ENCODE measurements at regions not wholly inside any gene's neighbourhood (a gene's known extent, or its start where the extent isn't known, plus 50 kb on each side); places are given as distances from the start of the nearest gene placed in this dataset.

DNA sequence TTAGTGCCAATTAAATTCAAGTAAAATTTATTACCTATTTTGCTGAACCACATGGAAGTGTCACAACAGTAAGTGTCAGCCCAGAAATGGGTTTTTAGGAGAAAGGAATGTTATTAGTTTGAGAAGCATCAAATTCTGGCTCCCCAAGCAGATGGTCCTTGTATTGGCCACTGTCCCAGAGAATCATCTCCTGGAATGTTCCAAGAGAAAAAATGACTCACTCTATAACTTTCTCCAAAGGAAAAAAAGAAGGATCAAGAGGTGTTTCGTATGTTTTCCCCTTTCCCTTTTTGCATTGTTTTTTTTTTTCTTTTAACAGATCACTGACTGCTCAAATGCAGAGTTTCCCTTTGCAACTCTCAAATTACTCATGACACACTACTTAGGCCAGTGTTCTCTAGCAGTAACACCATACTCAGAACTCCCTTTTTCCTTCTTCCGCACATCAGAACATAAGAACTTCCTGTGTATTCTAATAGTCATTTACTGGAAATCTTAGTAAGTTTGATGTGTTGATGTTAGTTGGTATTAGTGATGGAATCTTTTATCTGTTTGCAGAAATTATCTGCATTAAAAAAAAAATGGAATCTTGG, 390.3 kb downstream of the GPD2 start:
- TF ChIP-seq, protein P1, sequence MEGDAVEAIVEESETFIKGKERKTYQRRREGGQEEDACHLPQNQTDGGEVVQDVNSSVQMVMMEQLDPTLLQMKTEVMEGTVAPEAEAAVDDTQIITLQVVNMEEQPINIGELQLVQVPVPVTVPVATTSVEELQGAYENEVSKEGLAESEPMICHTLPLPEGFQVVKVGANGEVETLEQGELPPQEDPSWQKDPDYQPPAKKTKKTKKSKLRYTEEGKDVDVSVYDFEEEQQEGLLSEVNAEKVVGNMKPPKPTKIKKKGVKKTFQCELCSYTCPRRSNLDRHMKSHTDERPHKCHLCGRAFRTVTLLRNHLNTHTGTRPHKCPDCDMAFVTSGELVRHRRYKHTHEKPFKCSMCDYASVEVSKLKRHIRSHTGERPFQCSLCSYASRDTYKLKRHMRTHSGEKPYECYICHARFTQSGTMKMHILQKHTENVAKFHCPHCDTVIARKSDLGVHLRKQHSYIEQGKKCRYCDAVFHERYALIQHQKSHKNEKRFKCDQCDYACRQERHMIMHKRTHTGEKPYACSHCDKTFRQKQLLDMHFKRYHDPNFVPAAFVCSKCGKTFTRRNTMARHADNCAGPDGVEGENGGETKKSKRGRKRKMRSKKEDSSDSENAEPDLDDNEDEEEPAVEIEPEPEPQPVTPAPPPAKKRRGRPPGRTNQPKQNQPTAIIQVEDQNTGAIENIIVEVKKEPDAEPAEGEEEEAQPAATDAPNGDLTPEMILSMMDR (IDR thresholded peaks at IDR 0.05), result no peak
- TF ChIP-seq POLR2A (IDR thresholded peaks at IDR 0.05), result no peak
